GM10266 (cell line): ENCODE measurements at regions not wholly inside any gene's neighbourhood (a gene's known extent, or its start where the extent isn't known, plus 50 kb on each side); places are given as distances from the start of the nearest gene placed in this dataset.

Experiments used
- DNase-seq: peaks from one replicate; pipeline ENCODE4 v3.0.0; 2012; ENCODE audit errors: extremely low spot score
- TF ChIP-seq, protein P1 (sequence below): IDR thresholded peaks from 2 replicates; pipeline ENCODE4 v1.5.1; 2012; ENCODE audit warnings: mild to moderate bottlenecking, low read depth; ENCODE audit not compliant: control insufficient read depth, insufficient read depth; ENCODE audit errors: missing control alignments

DNA sequence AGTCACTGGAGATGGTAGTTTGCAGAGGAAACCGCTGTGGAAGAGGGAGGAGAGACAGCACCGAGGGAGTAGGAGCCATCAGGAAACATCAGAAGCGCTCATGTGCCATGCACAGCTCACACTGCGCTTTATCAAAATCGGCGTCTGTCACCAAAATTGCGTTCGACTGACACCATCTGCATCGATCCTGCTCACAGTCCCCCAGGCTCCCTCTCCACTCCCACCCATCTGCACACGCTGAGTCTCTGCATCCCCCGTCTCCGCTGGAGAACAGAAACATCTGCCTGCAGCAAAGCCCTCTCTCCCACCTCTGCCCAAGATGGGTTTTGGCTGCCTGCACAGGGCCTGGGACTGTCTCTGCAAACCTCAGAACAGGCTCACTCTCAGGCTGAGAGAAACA, 187.5 kb upstream of the RPL38 start:
- no peak for DNase-seq
- TF ChIP-seq, protein P1, sequence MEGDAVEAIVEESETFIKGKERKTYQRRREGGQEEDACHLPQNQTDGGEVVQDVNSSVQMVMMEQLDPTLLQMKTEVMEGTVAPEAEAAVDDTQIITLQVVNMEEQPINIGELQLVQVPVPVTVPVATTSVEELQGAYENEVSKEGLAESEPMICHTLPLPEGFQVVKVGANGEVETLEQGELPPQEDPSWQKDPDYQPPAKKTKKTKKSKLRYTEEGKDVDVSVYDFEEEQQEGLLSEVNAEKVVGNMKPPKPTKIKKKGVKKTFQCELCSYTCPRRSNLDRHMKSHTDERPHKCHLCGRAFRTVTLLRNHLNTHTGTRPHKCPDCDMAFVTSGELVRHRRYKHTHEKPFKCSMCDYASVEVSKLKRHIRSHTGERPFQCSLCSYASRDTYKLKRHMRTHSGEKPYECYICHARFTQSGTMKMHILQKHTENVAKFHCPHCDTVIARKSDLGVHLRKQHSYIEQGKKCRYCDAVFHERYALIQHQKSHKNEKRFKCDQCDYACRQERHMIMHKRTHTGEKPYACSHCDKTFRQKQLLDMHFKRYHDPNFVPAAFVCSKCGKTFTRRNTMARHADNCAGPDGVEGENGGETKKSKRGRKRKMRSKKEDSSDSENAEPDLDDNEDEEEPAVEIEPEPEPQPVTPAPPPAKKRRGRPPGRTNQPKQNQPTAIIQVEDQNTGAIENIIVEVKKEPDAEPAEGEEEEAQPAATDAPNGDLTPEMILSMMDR: no peak

DNA sequence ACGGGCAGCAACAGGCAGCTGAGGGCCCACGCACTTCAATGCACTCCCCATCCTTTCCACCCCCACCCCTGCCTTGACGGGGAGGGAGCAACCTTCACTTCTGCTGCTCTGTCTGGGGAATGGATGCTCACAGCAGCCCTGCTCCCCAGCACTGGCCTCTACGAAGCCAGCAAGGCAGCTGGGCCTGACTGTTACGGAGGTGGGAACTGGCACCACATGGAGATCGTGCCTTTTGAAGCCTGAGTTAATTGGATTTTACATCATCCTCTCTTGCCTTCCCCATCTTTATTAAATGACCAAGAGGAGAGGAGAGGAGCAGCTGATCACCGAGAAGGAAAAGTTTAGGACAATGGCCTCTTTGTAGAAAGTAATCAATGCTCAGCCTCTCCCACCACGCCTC, 187.0 kb upstream of the RPL38 start:
- TF ChIP-seq, protein P1: no peak

DNA sequence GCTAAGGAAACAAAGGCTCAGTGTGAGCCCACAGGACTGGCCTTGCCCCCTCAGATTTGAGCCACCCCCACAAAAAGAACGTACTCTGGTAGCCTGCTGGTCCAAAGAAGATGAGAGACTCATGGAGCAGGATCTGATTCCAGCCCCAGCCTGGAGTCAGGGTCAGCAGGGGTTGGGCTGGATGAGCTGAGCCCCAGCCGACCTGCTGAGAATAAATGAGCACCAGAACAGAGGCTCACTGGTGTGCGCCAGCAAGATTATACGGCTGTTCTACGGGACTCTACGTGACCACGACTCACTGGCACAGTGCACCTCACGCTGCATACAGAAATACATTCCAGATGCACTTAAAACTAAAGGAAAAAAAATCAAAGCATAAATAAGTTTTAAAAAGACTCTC, 186.0 kb upstream of the RPL38 start:
- TF ChIP-seq, protein P1: no peak
- no peak for DNase-seq

More for the DNA sequence above, 187.0 kb upstream of the RPL38 start:
- DNase-seq: no peak

DNA sequence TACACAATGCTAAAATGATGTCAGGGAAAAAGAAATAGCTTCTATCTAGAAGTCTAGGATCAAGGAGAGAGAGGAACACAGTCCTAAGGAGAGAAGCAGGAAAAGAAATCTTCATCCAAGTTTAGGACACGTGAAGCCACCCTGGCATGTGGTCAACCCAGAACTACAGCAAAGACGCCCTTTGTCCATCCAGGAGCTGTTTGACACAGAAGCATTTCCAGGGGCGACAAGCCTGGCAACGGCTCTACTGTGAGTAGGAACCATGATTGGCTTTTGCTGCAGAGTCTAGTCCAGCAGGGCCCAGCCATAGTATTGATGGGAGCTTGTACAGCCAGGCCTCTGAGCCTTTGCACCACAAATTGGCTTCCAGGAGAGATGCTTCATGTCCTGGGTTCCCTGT, 185.4 kb upstream of the RPL38 start:
- no peak for DNase-seq
- TF ChIP-seq, protein P1: no peak

DNA sequence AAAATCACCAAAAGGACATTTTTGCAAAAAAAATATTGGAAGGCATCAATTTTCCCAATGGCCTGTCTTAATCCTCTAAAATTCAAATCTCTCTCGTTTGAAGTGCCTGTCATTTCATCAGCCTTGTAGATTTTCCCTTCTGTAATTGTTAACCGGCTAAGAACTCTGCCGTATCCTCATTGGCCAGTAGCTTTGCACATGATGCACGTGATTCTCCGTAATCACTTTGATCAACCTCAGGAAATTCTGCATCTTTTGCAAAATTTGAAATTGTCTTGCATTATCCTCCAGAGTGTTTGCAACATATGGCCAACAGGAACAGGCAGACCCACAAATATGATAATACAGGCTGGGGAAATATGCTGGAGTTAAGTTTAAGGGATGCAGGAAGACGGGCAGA, 184.2 kb upstream of the RPL38 start:
- TF ChIP-seq, protein P1: no peak
- no peak for DNase-seq

DNA sequence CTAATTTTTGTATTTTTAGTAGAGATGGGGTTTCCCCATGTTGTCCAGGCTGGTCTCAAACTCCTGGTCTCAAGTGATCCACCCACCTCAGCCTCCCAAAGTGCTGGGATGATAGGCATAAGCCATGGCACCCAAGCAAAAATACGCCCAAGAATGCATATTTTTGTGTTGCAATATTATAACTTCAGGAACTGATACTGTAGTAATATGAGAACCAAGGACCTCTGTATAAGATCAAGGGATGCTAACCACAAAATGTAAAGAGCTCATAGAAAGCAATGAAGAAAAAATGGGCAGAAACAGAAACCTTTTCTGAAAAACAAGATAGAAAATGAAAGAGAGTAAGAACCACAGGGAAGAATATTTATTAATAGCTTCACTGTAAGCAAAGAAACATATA, 183.6 kb upstream of the RPL38 start:
- TF ChIP-seq, protein P1: no peak

DNA sequence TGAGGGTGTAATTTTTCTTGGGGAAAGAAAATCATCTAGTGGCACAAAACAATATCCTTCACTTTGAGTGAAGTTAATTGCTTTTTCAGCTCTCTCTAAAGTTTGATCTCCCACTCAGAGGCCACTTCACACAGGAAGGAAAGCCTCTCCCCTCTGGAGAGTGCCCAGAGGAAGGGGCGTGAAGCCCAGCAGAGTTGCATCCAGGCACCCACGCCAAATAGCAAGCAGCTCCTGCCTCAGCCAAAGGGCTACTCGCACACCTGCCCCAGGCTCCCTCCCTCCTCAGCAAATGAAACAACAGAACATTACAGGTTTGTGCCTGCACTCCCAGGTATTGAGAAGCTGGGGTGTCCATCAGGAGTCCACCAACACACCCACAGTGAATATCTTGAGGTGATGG, 183.0 kb upstream of the RPL38 start:
- TF ChIP-seq, protein P1: no peak
- no peak for DNase-seq

More for the DNA sequence above, 183.6 kb upstream of the RPL38 start:
- no peak for DNase-seq
